ENCODE measurements at regions not wholly inside any gene's neighbourhood (a gene's known extent, or its start where the extent isn't known, plus 50 kb on each side); places are given as distances from the start of the nearest gene placed in this dataset.

- no peaks in the 10 kb centered on the region for H3K27me3 Mint-ChIP-seq (ENCODE audit: insufficient read depth)
- no peaks in the 10 kb centered on the region for H3K36me3 Mint-ChIP-seq (ENCODE audit: low read depth)
- TF ChIP-seq CTCF (conservative IDR thresholded peaks at IDR 0.05) = no peak
- H3K4me1 ChIP-seq (ENCODE audit: control insufficient read depth, insufficient read depth, low read length) = peaks cover 3% of the 10 kb centered on the region
- H3K27me3 ChIP-seq (ENCODE audit: control insufficient read depth, insufficient read depth, low read length, poor library complexity, severe bottlenecking) = no peaks in the 10 kb centered on the region
- no peaks in the 10 kb centered on the region for H3K36me3 ChIP-seq (ENCODE audit: control insufficient read depth, insufficient read depth, low read length)
- no peak overlapping the region for H3K27ac Mint-ChIP-seq
- WGBS, 2 experiments (ENCODE audit: insufficient coverage in 1 of 2, insufficient read length in 1 of 2) = 75% methylated on average over 1 to 3 of the region's 3 CpGs
- H3K9ac ChIP-seq (ENCODE audit: extremely low read depth, low read length, poor library complexity, severe bottlenecking) = no peak overlapping the region
- H3K9me3 Mint-ChIP-seq = no peaks in the 10 kb centered on the region
- H3K4me1 Mint-ChIP-seq = peaks cover 16% of the 10 kb centered on the region
- no peak for DNase-seq
- H3K27ac ChIP-seq (ENCODE audit: low read depth, low read length) = no peak overlapping the region
- H3K4me3 Mint-ChIP-seq = no peak overlapping the region
- H3K9me3 ChIP-seq (ENCODE audit: control insufficient read depth, low read length) = no peaks in the 10 kb centered on the region
- H3K4me3 ChIP-seq (ENCODE audit: low read length) = no peak overlapping the region
Measured at GRCh38 chr6:148147463-148147830, 195.2 kb upstream of the SASH1 start.

GRCh38 chr6:148151896-148152643, 190.6 kb upstream of the SASH1 start:
- no peaks in the 10 kb centered on the region for H3K9me3 Mint-ChIP-seq
- no peak overlapping the region for H3K9ac ChIP-seq (ENCODE audit: extremely low read depth, low read length, poor library complexity, severe bottlenecking)
- H3K4me3 Mint-ChIP-seq = no peak overlapping the region
- no peaks in the 10 kb centered on the region for H3K27me3 ChIP-seq (ENCODE audit: control insufficient read depth, insufficient read depth, low read length, poor library complexity, severe bottlenecking)
- WGBS, 2 experiments (ENCODE audit: insufficient coverage in 1 of 2, insufficient read length in 1 of 2) = 89 to 96% methylated on average over 6 of the region's 6 CpGs
- H3K4me1 ChIP-seq (ENCODE audit: control insufficient read depth, insufficient read depth, low read length) = no peaks in the 10 kb centered on the region
- no peak overlapping the region for H3K27ac ChIP-seq (ENCODE audit: low read depth, low read length)
- no peak overlapping the region for H3K4me3 ChIP-seq (ENCODE audit: low read length)
- no peaks in the 10 kb centered on the region for H3K27me3 Mint-ChIP-seq (ENCODE audit: insufficient read depth)
- no peaks in the 10 kb centered on the region for H3K9me3 ChIP-seq (ENCODE audit: control insufficient read depth, low read length)
- peaks cover 9% of the 10 kb centered on the region for H3K4me1 Mint-ChIP-seq
- H3K36me3 Mint-ChIP-seq (ENCODE audit: low read depth) = no peaks in the 10 kb centered on the region
- DNase-seq = no peak
- H3K36me3 ChIP-seq (ENCODE audit: control insufficient read depth, insufficient read depth, low read length) = no peaks in the 10 kb centered on the region
- no peak overlapping the region for H3K27ac Mint-ChIP-seq
- TF ChIP-seq CTCF (conservative IDR thresholded peaks at IDR 0.05) = no peak

- Mint-ChIP-seq H3K27ac (no peak overlapping the region), H3K27me3 (ENCODE audit: insufficient read depth) (no peaks in the 10 kb centered on the region), H3K4me1 (peaks cover 9% of the 10 kb centered on the region), H3K4me3 (no peak overlapping the region), H3K36me3 (ENCODE audit: low read depth) (no peaks in the 10 kb centered on the region), H3K9me3 (peaks cover 2% of the 10 kb centered on the region)
- no peak for DNase-seq
- no peaks in the 10 kb centered on the region for H3K4me1 ChIP-seq (ENCODE audit: control insufficient read depth, insufficient read depth, low read length)
- no peak overlapping the region for H3K27ac ChIP-seq (ENCODE audit: low read depth, low read length)
- TF ChIP-seq CTCF (conservative IDR thresholded peaks at IDR 0.05) = no peak
- no peaks in the 10 kb centered on the region for H3K27me3 ChIP-seq (ENCODE audit: control insufficient read depth, insufficient read depth, low read length, poor library complexity, severe bottlenecking)
- H3K9ac ChIP-seq (ENCODE audit: extremely low read depth, low read length, poor library complexity, severe bottlenecking) = no peak overlapping the region
- no peaks in the 10 kb centered on the region for H3K9me3 ChIP-seq (ENCODE audit: control insufficient read depth, low read length)
- no peak overlapping the region for H3K4me3 ChIP-seq (ENCODE audit: low read length)
- H3K36me3 ChIP-seq (ENCODE audit: control insufficient read depth, insufficient read depth, low read length) = no peaks in the 10 kb centered on the region
Measured at GRCh38 chr6:148154668-148155067, 188.0 kb upstream of the SASH1 start.

Data from endodermal cell (in vitro differentiated cells).